Rectal smooth muscle tissue (tissue), 1 donor: ENCODE measurements at regions not wholly inside any gene's neighbourhood (a gene's known extent, or its start where the extent isn't known, plus 50 kb on each side); places are given as distances from the start of the nearest gene placed in this dataset.

ENCODE experiments used
- H3K27ac ChIP-seq: one replicate; pipeline ENCODE4 v1.7.0; 2013; ENCODE audit warnings: low read depth, low read length, inconsistent platforms
- H3K27me3 ChIP-seq: one replicate; pipeline ENCODE4 v1.7.0; 2013; ENCODE audit warnings: low read length; ENCODE audit not compliant: control insufficient read depth, insufficient read depth
- H3K36me3 ChIP-seq: one replicate; pipeline ENCODE4 v1.7.0; 2013; ENCODE audit warnings: low read length; ENCODE audit not compliant: control insufficient read depth, insufficient read depth
- H3K4me1 ChIP-seq: one replicate; pipeline ENCODE4 v1.7.0; 2013; ENCODE audit warnings: low read length; ENCODE audit not compliant: control insufficient read depth, insufficient read depth
- H3K4me3 ChIP-seq: one replicate; pipeline ENCODE4 v1.7.0; 2013; ENCODE audit warnings: low read length
- H3K9ac ChIP-seq: one replicate; pipeline ENCODE4 v1.7.0; 2013; ENCODE audit warnings: low read length

DNA sequence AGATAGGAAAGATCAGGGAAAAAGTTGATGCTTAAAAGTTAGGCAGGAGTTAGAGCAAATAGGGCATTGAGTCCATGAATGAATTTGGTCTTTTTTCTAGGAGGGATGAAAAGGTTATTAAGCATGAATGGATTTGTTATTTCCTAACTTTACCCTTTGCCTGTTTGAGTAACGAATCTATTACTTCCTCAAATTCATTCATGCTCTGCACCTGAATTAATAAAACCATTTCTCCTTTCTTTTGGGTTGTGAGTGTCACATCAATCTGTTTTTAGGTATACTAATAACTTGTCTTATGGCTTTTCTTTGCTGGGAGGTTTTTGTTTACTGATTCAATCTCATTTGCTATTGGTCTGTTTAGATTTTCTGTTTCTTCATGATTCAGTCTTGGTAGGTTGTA is 1217.7 kb upstream of the CELF2 start:
- no peaks in the 10 kb centered on the region for H3K36me3 ChIP-seq
- H3K27ac ChIP-seq, result no peak overlapping the region
- no peak overlapping the region for H3K4me3 ChIP-seq
- H3K27me3 ChIP-seq, result no peaks in the 10 kb centered on the region
- no peak overlapping the region for H3K9ac ChIP-seq
- peaks cover 5% of the 10 kb centered on the region for H3K4me1 ChIP-seq

DNA sequence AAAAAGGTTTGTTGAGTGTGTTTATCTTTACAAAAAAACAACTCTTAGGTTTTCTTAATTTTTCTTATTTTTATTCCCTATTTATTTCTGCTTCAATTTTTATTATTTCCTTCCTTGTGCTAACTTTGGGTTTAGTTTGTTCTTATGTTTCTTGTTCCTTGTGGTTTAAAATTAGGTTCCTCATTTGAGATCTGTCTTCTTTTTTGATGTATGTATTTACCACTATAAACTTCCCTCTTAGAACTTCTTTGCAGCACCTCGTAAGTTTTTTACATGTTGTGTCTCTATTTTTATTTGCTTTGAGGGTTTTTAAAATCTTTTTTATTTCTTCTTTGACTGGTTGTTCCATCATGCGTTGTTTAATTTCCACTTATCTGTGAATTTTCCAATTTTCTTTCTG is 1217.1 kb upstream of the CELF2 start:
- Histone ChIP-seq H3K36me3 (no peaks in the 10 kb centered on the region), H3K9ac (no peak overlapping the region), H3K4me1 (peaks cover 5% of the 10 kb centered on the region), H3K27ac (no peak overlapping the region), H3K27me3 (no peaks in the 10 kb centered on the region), H3K4me3 (no peak overlapping the region)

DNA sequence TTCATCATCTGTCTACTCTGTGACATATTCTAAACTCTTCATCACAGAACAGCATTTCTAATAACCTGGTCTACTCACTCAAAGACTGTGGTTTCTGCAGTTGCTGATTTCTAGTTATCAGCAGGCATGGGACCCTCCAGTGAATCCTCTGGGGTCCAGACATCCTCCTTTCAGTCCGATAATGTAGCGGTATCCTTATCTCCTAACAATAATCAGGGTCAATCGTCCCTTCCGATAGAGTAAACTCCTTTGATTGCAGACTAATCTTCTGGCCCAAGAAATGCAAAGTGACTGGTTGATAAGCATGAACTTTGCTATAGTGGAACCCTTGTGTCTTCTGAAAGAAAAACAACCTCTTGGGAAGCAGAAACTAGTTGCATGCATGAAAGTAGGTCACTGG is 1209.8 kb upstream of the CELF2 start:
- Histone ChIP-seq H3K27ac (no peak overlapping the region), H3K4me3 (no peak overlapping the region), H3K36me3 (no peaks in the 10 kb centered on the region), H3K4me1 (no peaks in the 10 kb centered on the region), H3K27me3 (no peaks in the 10 kb centered on the region), H3K9ac (no peak overlapping the region)

DNA sequence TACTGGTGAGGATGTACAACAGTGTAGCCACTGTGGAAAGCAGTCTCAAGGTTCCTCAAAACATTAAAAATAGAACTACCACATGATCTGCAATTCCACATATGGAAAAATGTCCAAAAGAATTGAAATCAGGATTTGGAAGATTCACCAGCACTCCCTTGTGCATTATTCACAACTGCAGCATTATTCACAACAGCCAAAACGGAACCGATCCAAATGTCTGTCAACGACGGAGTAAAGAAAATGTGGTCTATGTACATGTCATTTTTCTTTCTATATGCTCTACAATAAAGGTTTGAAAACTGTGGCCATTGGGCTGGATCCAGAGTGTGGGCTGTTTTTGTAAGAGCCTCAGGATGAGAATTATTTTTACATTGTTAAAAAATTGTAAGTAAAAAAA is 1206.1 kb upstream of the CELF2 start:
- no peaks in the 10 kb centered on the region for H3K27me3 ChIP-seq
- H3K4me1 ChIP-seq, result no peaks in the 10 kb centered on the region
- H3K9ac ChIP-seq, result no peak overlapping the region
- no peaks in the 10 kb centered on the region for H3K36me3 ChIP-seq
- H3K27ac ChIP-seq, result no peak overlapping the region
- H3K4me3 ChIP-seq, result no peak overlapping the region

DNA sequence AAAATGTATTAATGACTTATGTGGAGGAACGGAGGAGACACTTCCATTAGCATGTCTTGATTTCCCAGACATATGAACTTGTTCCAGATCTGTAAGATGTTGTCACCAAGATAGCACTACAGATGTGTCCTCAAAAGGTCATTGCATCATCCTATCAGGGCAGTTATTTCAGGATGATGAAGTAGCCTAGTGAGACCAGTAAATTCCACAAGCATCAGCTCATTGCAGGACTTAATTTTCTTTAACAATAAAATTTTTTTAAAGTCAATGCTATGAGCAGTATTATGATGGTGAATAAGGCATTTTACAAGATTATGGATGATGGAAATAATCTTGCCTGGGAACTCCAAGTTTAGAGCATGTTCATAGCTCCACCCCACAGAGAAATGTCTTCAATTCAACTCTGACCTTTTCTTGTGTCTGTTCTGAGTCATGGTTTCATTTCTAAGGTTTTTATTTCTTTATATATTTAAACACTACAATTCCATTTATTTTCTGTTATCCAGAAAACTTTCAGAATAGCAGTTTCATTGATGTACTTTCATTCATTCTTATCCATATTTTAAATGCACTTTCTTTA is 1203.3 kb upstream of the CELF2 start:
- Histone ChIP-seq H3K4me3 (no peak overlapping the region), H3K36me3 (no peaks in the 10 kb centered on the region), H3K27me3 (no peaks in the 10 kb centered on the region), H3K27ac (no peak overlapping the region), H3K4me1 (no peaks in the 10 kb centered on the region), H3K9ac (no peak overlapping the region)

DNA sequence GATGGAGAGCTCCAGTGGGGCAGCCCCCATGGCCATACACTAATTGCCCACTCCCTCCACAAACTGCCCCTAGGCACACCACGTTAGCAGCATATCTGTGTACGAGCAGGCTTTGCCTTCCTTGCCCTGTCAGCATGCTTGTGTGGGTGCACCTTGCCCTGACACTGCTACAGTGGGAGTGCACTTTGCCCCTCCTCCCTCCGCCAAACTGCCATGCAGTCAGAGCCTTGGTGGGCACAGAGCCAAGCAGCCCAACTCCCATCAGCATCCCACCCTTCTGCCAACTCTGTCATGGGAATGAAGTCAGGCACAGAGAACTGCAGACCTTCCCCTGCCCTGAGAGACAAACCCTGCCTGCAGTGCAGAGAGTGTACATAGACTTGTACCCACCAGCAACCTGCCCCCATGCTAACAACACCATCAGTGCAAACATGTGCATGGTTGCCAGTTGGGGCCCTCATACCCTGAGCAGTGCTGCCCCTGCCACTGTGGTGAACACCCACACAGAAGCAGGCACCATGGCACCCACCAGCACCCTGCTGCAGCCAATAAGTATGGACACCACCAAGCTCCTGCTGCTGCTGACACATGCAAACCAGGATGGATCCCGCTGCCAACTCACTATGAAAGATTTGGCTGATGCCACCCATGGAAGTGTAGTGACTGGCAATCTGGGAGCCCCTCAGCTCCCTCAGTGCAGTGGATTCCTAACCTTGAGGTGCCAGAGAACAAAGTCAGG is 1197.7 kb upstream of the CELF2 start:
- Histone ChIP-seq H3K36me3 (no peaks in the 10 kb centered on the region), H3K27ac (no peak overlapping the region), H3K9ac (no peak overlapping the region), H3K4me3 (no peak overlapping the region), H3K27me3 (no peaks in the 10 kb centered on the region), H3K4me1 (no peaks in the 10 kb centered on the region)

DNA sequence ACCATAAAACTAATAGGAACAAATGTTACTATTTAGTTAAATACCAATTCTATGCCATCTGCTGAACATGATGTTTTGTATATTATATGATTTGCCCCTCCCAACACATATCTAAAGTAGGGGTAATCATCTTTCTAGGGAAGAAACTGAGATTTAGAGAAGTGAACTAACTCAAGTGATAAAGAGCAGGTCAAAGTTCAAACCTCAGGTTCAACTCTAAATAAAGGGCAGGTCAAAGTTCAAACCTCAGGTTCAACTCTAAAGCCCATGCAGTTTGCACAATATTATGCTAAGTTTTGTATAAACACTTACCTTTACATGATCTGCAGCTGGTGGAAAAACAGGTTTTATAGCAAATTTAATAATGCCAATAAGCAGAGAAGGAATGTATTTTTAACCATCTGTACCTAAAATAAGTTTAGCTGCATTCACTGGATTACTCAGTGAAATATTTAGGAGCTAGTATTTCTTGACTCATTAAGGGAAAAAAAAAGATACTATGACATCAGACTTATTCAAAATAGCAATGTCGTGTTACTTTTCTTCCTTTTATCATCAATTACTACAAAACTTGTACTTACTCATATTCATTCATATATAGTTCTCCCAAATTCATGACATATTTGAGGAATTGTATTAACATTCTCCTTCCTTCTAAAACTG is 1194.3 kb upstream of the CELF2 start:
- H3K9ac ChIP-seq, result no peak overlapping the region
- H3K27me3 ChIP-seq, result no peaks in the 10 kb centered on the region
- no peak overlapping the region for H3K4me3 ChIP-seq
- no peak overlapping the region for H3K27ac ChIP-seq
- no peaks in the 10 kb centered on the region for H3K4me1 ChIP-seq
- no peaks in the 10 kb centered on the region for H3K36me3 ChIP-seq

DNA sequence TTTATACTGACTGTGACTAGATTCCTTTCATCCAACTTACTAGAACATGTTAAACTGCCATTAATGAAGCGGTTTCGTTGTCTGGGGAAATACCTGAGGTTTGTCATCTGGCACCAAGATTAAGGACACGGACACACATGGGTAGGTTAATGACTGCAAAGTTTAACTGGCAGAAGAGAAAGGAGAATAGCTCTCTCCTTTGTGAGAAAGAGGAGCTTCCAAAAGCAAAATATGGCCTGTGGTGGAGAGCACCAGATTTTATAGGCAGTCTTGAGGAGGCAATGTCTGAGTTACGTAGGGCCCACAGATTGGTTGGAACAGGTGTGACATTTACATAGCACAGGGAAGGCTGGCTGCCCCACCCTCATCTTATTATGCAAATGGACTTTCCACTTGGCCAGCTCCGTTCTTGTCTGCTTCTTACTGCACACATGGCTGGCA is 1193.0 kb upstream of the CELF2 start:
- no peak overlapping the region for H3K9ac ChIP-seq
- no peaks in the 10 kb centered on the region for H3K4me1 ChIP-seq
- H3K4me3 ChIP-seq, result no peak overlapping the region
- H3K27me3 ChIP-seq, result no peaks in the 10 kb centered on the region
- H3K27ac ChIP-seq, result no peak overlapping the region
- no peaks in the 10 kb centered on the region for H3K36me3 ChIP-seq

DNA sequence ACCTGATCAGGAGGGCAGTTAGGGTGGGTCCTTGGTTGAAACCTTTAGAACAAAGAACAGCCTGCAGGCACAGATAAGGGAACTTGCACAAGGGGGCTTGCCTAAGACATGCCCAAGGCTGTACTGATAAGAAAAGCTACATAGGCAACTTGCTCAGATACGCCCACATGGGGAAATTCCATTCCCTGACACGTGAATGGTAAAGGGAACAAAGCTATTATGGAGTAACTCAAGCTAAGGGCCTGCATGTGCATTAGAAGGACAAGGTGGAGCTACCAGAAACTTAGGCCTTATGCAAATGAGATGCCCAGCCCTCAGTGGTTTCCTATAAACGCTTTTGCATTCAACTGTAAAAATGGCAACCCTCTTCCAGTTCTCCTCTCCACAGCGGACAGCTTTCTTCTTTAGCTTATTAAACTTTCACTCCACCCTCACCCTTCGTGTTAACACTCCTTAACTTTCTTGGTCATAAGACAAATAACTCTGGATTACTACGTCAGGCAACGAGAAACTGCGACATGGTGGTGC is 1192.1 kb upstream of the CELF2 start:
- no peaks in the 10 kb centered on the region for H3K36me3 ChIP-seq
- no peaks in the 10 kb centered on the region for H3K4me1 ChIP-seq
- no peak overlapping the region for H3K27ac ChIP-seq
- no peak overlapping the region for H3K4me3 ChIP-seq
- no peak overlapping the region for H3K9ac ChIP-seq
- no peaks in the 10 kb centered on the region for H3K27me3 ChIP-seq

DNA sequence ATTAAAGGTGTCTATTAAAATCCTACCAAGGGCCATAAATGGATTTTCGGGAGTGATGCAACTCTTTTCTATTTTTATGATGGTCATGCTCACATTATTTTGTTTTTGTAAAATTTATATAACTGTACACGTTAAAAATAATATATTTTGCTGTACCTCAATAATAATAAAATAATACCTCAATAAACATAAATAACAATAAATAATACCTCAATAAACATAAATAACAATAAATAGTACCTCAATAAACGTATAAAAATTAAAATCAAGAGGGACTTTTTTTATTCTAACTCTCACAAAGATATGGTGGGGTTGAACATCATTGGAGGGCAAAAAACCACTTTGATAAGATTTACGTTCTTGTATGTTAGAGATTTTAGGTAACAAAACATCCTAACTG is 1189.6 kb upstream of the CELF2 start:
- Histone ChIP-seq H3K36me3 (no peaks in the 10 kb centered on the region), H3K4me1 (no peaks in the 10 kb centered on the region), H3K27me3 (no peaks in the 10 kb centered on the region), H3K9ac (no peak overlapping the region), H3K27ac (no peak overlapping the region), H3K4me3 (no peak overlapping the region)

DNA sequence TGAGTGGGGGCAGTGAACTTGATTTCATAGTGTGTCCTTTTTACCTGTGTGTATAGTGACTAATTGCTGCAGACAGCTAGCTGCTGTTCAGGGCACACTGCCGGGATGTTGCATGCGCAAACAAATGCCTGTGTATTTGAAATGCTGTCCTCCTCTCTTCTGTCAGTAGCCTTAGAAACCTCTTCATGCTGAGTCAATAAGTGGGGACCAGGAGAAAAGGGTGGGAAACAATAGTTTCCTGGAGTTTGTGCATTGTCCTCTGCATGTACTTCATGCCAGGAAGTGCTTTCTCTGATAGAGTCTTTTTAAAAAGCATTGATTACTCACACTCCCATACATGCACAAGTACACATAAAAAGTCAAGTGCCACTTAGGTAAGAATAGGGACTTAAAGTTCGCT is 1183.7 kb upstream of the CELF2 start:
- Histone ChIP-seq H3K4me3 (no peak overlapping the region), H3K36me3 (no peaks in the 10 kb centered on the region), H3K27ac (no peak overlapping the region), H3K4me1 (peaks cover 10% of the 10 kb centered on the region), H3K9ac (no peak overlapping the region), H3K27me3 (no peaks in the 10 kb centered on the region)

DNA sequence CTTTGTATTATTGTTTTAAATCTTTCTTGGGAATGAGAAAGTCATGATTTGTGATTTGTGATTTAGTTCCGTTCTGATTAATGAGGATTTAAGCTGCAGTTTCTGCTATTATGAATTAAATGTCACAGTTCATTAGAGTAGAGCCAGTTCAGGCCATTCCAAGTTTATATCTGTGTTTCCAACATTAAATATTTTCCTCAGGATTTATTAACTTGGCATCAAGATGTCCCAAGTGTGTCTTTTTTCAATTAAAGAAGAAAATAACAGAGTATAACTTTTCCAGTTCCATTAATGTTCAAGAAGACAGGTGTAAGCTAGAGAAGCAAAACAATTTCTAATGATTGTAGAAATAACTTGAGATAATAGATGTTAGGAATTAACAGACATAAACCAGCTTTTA is 1183.2 kb upstream of the CELF2 start:
- Histone ChIP-seq H3K27me3 (no peaks in the 10 kb centered on the region), H3K9ac (no peak overlapping the region), H3K4me3 (no peak overlapping the region), H3K27ac (no peak overlapping the region), H3K36me3 (no peaks in the 10 kb centered on the region), H3K4me1 (peaks cover 10% of the 10 kb centered on the region)
